Liver (tissue), 8 donors: ENCODE measurements at regions not wholly inside any gene's neighbourhood (a gene's known extent, or its start where the extent isn't known, plus 50 kb on each side); places are given as distances from the start of the nearest gene placed in this dataset.
"Not testable (repeated sequence)": the region's sequence is repeated elsewhere in the genome, so short reads cannot be mapped to it uniquely, and the experiment has no call there.

ENCODE experiments used
- DNase-seq: peaks from one replicate; pipeline ENCODE4 v3.0.0-alpha.2; 2017; ENCODE audit warnings: low spot score
- H3K27ac ChIP-seq, 2 donors: one replicate each; pipeline ENCODE4 v1.7.0; 2013; ENCODE audit warnings: inconsistent platforms in 2 of 2, low read length in 2 of 2, control low read depth in 1 of 2, low read depth in 1 of 2, mild to moderate bottlenecking in 1 of 2
- H3K27me3 ChIP-seq, 4 donors: one replicate each; pipeline versions ENCODE4 v1.6.1 to v1.7.0; 2013; ENCODE audit warnings: low read length in 3 of 4, inconsistent platforms in 1 of 4, mild to moderate bottlenecking in 1 of 4, moderate library complexity in 1 of 4; ENCODE audit not compliant: control insufficient read depth in 4 of 4, insufficient read depth in 4 of 4
- H3K36me3 ChIP-seq, 4 donors: one replicate each; pipeline versions ENCODE4 v1.6.1 to v1.7.0; 2013; ENCODE audit warnings: low read length in 3 of 4, mild to moderate bottlenecking in 3 of 4, low read depth in 1 of 4, moderate library complexity in 1 of 4; ENCODE audit not compliant: control insufficient read depth in 4 of 4, insufficient read depth in 3 of 4
- H3K4me1 ChIP-seq, 4 donors: one replicate each; pipeline versions ENCODE4 v1.6.1 to v1.7.0; 2013; ENCODE audit warnings: low read length in 3 of 4, mild to moderate bottlenecking in 3 of 4, moderate library complexity in 1 of 4; ENCODE audit not compliant: control insufficient read depth in 4 of 4, insufficient read depth in 4 of 4
- H3K4me3 ChIP-seq, 3 donors: one replicate each; pipeline versions ENCODE4 v1.6.1 to v1.7.0; 2013; ENCODE audit warnings: low read length in 3 of 3, control low read depth in 1 of 3, low read depth in 1 of 3, mild to moderate bottlenecking in 1 of 3
- H3K9ac ChIP-seq, 2 donors: one replicate each; pipeline ENCODE4 v1.7.0; 2013; ENCODE audit warnings: low read length in 2 of 2, mild to moderate bottlenecking in 2 of 2, moderate library complexity in 2 of 2, control low read depth in 1 of 2, low read depth in 1 of 2
- H3K9me3 ChIP-seq, 4 donors: one replicate each; pipeline versions ENCODE4 v1.6.1 to v1.7.0; 2013; ENCODE audit warnings: low read length in 3 of 4; ENCODE audit not compliant: control insufficient read depth in 4 of 4
- HNF4A ChIP-seq, 2 donors: conservative IDR thresholded peaks; 2 replicates each; pipeline ENCODE4 v1.6.1; 2016; ENCODE audit warnings: antibody characterized with exemption in 2 of 2, mild to moderate bottlenecking in 2 of 2
- MAX ChIP-seq: IDR thresholded peaks from 2 replicates; pipeline ENCODE4 v1.6.1; 2016; ENCODE audit warnings: antibody characterized with exemption
- NR2F2 ChIP-seq: IDR thresholded peaks from 2 replicates; pipeline ENCODE4 v1.6.1; 2016; ENCODE audit warnings: antibody characterized with exemption
- RAD21 ChIP-seq, 2 donors: IDR thresholded peaks; 2 replicates each; pipeline ENCODE4 v1.6.1; 2016; ENCODE audit warnings: antibody characterized with exemption in 2 of 2, mild to moderate bottlenecking in 2 of 2
- RXRA ChIP-seq, 2 donors: IDR thresholded peaks; 2 replicates each; pipeline ENCODE4 v1.6.1; 2017 to 2018; ENCODE audit warnings: antibody characterized with exemption in 2 of 2, mild to moderate bottlenecking in 1 of 2
- SP1 ChIP-seq: IDR thresholded peaks from 2 replicates; pipeline ENCODE4 v1.6.1; 2018; ENCODE audit warnings: antibody characterized with exemption, mild to moderate bottlenecking
- TAF1 ChIP-seq: conservative IDR thresholded peaks from 2 replicates; pipeline ENCODE4 v1.6.1; 2016; ENCODE audit warnings: antibody characterized with exemption, mild to moderate bottlenecking
- YY1 ChIP-seq: IDR thresholded peaks from 2 replicates; pipeline ENCODE4 v1.6.1; 2016; ENCODE audit warnings: antibody characterized with exemption, mild to moderate bottlenecking
- WGBS: extraction: QIAGEN DNeasy Blood & Tissue Kit; methylation state at CpG from one replicate; pipeline ENCODE4 v1.1.7; 2013; 5-methylcytosine and 5-hydroxymethylcytosine counted together
- TF ChIP-seq, protein P1 (sequence below): fragments of 150-350 bp; IDR thresholded peaks from 2 replicates; pipeline ENCODE4 v1.5.1; 2017; ENCODE audit warnings: improper control_type of control experiment, low read depth, low read length; ENCODE audit not compliant: missing input control
- TF ChIP-seq, protein P2 (sequence below): IDR thresholded peaks from 2 replicates; pipeline ENCODE4 v1.6.1; 2016; ENCODE audit warnings: antibody characterized with exemption
- donor health status: healthy.
- donor health status: healthy.
- donor health status: healthy.
- donor health status: healthy.
- donor health status: healthy.

DNA sequence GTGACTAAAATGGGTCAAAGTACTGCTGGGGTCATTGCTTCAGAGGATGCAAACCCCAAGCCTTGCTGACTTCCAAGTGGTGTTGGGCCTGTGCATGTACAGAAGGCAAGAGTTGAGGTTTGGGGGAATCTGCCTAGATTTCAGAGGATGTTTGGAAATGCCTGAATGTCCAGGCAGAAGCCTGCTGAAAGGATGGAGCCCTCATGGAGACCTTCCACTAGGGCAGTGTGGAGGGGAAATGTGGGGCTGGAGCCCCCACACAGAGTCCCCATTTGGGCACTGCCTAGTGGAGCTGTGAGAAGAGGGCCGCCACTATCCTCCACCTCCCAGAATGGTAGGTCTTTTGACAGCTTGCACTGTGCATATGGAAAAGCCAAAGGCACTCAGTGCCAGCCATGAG is 377.7 kb upstream of the TRPC7 start (continued):
- TF ChIP-seq, protein P1, sequence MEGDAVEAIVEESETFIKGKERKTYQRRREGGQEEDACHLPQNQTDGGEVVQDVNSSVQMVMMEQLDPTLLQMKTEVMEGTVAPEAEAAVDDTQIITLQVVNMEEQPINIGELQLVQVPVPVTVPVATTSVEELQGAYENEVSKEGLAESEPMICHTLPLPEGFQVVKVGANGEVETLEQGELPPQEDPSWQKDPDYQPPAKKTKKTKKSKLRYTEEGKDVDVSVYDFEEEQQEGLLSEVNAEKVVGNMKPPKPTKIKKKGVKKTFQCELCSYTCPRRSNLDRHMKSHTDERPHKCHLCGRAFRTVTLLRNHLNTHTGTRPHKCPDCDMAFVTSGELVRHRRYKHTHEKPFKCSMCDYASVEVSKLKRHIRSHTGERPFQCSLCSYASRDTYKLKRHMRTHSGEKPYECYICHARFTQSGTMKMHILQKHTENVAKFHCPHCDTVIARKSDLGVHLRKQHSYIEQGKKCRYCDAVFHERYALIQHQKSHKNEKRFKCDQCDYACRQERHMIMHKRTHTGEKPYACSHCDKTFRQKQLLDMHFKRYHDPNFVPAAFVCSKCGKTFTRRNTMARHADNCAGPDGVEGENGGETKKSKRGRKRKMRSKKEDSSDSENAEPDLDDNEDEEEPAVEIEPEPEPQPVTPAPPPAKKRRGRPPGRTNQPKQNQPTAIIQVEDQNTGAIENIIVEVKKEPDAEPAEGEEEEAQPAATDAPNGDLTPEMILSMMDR, result no peak
- TF ChIP-seq HNF4A (conservative IDR thresholded peaks at IDR 0.05), result no peak

DNA sequence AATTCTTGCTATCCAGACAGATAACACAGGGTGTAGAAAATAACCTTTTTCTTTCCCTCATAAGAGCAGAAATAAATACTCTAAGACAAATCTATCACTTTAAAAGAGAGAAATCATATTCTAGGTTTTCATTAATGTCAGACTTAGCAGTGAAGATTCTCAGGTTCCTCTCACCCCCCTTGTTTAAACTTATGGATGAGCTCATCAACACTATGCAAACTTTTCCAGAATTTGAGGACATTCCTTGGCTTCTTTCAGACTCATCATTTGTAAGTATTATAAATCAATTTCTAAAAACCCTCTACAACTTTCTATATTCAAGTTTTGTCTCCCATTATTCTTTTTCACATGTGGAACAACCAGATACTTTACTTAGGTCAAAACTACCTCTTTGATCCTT is 374.9 kb upstream of the TRPC7 start:
- no peak for TF ChIP-seq RAD21 (IDR thresholded peaks at IDR 0.05)
- no peak for TF ChIP-seq NR2F2
- peaks cover 3 to 6% (median 5%) of the 10 kb centered on the region in 4 donors for H3K9me3 ChIP-seq
- H3K27me3 ChIP-seq, result peaks cover 0 to 2% (median 0%) of the 10 kb centered on the region in 4 donors
- no peaks in the 10 kb centered on the region for H3K4me1 ChIP-seq
- no peaks in the 10 kb centered on the region for H3K36me3 ChIP-seq
- H3K4me3 ChIP-seq, result no peak overlapping the region
- no peak overlapping the region for H3K9ac ChIP-seq
- no peak for DNase-seq
- H3K27ac ChIP-seq, result no peak overlapping the region

DNA sequence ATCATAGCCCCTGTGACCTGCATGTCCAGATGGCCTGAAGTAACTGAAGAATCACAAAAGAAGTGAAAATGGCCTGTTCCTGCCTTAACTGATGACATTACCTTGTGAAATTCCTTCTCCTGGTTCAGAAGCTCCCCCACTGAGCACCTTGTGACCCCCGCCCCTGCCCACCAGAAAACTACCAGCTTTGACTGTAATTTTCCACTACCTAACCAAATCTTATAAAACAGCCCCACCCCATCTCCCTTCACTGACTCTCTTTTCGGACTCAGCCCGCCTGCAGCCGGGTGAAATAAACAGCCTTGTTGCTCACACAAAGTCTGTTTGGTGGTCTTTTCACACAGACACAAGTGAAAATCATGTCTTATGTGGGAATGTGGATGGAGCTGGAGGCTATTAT is 373.9 kb upstream of the TRPC7 start:
- H3K27me3 ChIP-seq, H3K9ac ChIP-seq, H3K27ac ChIP-seq, H3K36me3 ChIP-seq, DNase-seq, H3K9me3 ChIP-seq, H3K4me3 ChIP-seq, H3K4me1 ChIP-seq: not testable (repeated sequence)
- WGBS, result 73% methylated on average over 4 of the region's 4 CpGs

DNA sequence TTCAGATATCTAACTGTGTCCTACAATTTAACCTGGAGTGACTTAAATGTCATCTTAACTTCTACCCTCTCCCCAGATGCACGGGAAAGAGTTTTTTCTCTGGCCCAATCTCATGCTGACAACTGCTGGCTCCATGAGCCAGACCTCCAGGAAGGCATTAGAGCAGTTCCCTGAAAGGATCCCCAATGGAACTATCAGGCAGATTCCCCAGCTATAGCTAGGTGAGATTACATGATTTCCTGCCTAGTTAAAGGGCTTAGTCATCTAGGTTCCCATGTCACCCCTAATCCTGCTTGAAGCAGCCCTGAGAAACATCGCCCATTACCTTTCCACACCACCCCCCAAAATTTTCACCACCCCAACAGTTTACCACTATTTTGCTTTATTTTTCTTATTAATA is 373.5 kb upstream of the TRPC7 start:
- Histone ChIP-seq H3K4me3 (no peak overlapping the region), H3K9me3 (peaks cover 3 to 6% (median 4%) of the 10 kb centered on the region in 4 donors), H3K27me3 (peaks cover 0 to 2% (median 0%) of the 10 kb centered on the region in 4 donors), H3K4me1 (no peaks in the 10 kb centered on the region), H3K36me3 (no peaks in the 10 kb centered on the region), H3K27ac (no peak overlapping the region), H3K9ac (no peak overlapping the region)
- no peak for DNase-seq
- WGBS, result 80% methylated on average over 2 of the region's 2 CpGs
- no peak for TF ChIP-seq MAX
- no peak for TF ChIP-seq RXRA (IDR thresholded peaks at IDR 0.05)
- TF ChIP-seq, protein P2, sequence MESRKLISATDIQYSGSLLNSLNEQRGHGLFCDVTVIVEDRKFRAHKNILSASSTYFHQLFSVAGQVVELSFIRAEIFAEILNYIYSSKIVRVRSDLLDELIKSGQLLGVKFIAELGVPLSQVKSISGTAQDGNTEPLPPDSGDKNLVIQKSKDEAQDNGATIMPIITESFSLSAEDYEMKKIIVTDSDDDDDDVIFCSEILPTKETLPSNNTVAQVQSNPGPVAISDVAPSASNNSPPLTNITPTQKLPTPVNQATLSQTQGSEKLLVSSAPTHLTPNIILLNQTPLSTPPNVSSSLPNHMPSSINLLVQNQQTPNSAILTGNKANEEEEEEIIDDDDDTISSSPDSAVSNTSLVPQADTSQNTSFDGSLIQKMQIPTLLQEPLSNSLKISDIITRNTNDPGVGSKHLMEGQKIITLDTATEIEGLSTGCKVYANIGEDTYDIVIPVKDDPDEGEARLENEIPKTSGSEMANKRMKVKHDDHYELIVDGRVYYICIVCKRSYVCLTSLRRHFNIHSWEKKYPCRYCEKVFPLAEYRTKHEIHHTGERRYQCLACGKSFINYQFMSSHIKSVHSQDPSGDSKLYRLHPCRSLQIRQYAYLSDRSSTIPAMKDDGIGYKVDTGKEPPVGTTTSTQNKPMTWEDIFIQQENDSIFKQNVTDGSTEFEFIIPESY, result no peak
- TF ChIP-seq YY1, result no peak
- TF ChIP-seq SP1, result no peak
- no peak for TF ChIP-seq TAF1
- TF ChIP-seq, protein P1, result no peak
